CD4-positive, alpha-beta T cell treated with Interleukin-15 for 4 hours (primary cell): ENCODE measurements at regions not wholly inside any gene's neighbourhood (a gene's known extent, or its start where the extent isn't known, plus 50 kb on each side); places are given as distances from the start of the nearest gene placed in this dataset.
"Not testable (repeated sequence)": the region's sequence is repeated elsewhere in the genome, so short reads cannot be mapped to it uniquely, and the experiment has no call there.

Experiments
- DNase-seq: peaks from one replicate; pipeline ENCODE4 v3.0.0-alpha.2; 2020; ENCODE audit warnings: low spot score

DNA sequence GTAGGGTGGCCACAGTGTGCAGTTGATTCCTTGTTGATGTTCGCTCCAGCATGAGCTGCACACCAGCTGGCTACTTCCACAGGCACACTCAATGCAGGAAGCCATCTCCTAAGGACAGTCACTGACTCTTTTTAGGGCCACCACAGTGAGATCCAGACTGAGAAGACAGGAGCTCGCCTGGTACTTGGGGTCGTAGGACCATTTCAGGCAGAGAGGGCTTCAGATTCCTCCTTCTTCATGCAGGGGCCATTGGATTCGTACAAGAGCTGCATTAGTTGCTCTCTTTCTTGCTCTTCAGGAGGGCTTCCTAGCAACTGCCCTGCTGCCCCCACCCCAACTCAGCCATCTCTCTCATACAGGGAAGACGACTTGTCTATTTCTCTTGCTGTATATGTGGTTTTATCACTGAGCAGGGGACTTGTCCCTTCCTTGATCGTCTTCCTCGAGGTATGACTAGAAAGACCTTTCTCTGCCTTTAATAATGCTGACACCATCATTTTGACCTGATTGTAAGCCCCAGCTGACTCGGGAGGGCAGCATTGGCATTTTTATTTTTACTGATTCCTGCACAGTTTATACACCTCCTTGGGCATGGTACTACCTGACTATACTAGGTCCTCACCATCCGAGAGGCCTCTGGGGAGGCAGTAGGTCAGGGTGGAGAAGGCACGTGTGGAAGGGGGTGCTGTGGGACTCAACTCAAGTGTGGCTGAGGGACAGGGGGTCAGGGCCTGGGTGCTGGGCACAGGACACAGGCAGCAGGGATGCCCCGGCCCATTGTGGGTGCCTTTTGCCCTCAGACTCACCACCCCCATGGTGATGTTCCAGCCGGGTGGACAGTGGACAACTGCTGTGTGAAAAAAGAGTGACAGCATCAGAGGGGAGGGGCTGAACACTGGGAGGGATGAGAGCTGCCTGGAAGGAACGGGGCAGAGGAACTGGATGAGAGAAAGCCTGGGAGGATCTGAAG lies 136.7 kb upstream of the ZNF746 start:
- no peak for DNase-seq

DNA sequence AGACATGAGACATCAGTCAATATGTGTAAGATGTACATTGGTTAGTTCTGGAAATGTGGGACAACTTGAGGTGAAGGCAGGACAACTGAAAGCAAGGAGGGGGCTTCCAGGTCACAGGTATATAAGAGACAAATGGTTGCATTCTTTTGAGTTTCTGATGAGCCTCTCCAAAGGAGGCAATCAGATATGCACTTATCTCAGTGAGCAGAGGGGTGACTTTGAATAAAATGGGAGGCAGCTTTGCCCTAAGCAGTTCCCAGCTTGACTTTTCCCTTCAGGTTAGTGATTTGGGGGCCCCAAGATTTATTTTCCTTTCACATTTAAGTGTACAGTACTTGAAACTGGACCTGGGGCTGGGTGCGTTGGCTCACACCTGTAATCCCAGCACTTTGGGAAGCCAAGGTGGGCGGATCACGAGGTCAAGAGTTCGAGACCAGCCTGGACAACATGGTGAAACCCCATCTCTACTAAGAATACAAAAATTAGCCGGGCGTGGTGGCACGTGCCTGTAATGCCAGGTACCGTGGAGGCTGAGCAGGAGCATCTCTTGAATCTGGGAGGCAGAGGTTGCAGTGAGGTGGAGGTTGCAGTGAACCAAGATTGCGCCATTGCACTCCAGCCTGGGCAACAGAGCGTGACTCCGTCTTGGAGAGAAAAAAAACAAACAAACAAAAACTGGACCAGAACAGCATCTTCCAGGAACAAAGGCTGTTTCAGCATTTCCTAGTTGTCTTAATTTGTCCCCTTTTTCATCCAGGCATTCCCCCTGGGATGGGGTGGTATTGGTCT lies 130.9 kb upstream of the ZNF746 start:
- not testable (repeated sequence) for DNase-seq

DNA sequence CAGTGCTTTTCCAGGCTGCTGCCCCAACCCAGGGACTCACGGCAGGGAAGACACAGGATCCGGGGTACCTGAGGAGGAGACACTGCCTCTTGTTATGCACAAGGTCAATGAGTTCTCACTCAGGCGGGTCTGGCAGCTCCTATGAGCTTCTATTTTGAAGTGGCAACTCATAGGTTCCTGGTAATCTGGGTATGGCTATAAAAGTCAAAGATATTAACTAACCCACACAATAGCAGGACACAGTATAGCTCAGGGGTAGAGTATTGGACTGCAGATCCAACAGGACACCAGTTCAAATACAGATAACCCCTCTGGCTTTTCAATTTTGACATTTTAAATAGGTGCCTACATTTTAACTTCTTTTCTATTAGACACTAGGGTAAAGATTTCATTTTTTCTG lies 130.3 kb upstream of the ZNF746 start:
- DNase-seq = no peak

DNA sequence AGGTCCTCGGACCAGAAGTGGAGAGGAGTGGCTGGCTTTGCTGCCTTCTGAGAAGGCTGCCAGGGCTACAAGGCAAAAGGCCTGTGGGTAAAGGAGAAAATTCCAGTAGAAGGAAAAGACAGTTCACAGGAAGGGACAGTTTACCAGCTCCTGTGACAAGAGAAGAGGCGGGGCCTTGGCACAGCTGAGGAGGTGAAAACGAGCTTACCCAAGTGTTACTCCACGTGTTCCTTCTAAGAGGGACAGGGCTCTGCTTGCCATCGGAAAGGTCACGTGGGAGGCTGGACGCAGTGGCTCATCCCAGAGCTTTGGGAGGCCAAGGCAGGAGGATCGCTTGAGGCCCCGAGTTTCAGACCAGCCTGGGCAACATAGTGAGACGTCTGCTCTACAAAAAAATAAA lies 129.4 kb upstream of the ZNF746 start:
- DNase-seq = no peak

DNA sequence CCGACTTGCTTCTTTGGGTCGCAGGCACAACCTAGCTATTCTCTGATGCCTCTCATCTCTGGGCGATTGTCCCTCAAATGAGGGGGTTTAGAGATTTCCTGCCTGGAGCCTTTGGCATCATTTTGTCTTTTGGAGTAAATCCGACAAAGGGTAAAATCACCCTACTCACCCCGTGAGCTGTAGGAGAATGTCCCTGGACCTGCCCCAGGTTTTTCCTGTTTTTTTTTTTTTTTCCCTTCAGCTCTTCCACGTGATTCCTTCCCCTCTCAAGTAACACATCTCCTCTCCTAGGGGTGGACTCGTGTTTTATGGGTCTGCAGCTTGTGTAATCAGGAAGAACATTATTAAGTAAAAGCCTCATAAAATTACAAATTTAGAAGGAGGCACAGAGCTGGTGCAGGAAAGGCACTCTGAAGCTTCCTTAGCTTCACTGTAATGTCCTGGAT lies 128.4 kb upstream of the ZNF746 start:
- no peak for DNase-seq

DNA sequence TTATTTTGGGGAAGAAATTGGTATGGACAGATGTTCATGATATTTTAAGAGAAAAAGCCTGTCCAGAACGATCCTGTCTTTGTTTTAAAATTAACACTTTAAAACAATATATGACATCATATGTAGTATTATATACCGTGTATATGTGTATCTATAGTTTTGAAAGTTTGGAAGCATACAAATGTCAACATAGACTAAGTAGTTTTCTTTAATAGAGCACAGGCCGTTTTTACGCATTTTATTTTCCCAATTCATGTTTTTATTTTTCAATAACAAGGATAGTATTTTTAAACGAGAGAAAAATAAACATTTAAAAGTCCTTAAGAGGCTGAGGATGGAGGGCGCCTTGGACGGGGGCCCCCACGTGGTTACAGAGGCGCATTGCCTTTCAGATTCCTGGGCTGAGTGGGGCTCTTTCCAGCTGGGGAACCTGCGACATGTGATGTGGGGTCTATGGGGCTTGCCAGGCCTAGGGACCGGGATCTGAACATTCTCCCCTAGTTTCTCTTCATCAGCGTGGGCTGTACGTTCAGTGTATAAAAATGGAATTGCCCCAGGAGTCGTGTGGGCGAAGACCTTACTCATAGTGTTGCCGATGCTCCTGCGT lies 127.8 kb upstream of the ZNF746 start:
- DNase-seq = peak; percentile 49

DNA sequence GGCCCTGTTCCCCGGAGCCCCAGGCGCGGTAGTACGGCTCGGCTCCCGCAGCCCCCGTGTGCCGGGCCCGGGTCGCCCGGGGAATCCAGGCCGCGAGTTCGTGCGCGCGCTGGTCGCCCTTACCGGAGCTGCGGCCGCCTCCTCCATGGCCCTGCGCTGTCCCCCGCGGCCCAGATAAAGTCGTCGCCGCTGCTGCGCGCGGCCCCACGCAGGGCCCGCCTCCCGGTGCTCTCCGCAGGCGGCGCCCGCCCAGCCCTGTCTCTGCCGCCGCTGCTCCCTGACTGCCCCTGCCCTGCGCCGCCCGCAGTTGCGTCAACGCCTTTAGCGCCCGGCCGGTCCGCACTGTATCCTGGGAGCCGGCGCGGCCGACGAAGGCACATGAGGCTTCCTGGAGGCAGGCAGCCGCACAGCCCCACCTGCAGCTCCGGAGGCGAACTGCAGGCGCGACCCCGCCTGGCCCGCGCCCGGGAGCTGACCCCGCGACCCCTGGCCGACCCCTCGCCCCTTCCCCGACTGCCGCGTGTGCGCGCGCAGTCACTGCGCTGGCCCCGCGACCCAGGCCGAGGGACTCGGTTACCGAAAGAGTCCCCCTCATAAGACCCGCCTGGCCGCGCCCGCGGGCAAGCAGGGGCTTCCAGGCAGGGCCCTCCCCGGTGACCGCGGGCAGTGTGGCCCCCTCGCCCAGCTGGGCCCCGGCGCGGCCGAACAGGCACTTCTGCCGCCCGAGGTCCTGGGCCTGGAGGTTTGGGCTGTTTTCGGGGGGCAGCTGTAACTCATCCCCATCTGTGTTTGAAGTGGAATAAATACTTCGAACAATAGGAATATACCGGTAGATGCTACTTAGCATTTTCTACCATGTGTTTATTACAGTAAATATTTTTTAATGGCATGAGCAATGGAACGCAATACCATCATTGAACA lies 127.1 kb upstream of the ZNF746 start:
- peak; percentile 92 for DNase-seq

DNA sequence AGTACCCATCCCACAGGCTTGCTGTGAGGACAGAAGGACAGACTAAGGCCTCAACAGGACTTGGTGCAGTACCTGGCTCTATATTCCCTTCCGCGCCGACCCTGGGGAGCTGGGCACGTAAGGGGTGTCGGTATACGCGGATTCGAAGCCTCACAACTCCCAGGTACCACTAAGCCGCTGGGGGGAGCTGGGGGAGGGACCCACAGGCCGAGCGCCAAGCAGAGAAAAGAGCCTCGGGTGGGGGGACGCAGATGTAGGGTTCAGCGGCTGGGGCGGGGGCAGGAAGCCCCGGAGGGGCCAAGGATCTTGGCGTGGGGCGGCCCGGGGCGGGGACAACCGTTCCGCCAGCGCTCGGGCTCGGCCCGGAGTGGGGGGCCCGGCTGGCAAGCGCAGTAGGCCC lies 126.4 kb upstream of the ZNF746 start:
- peak; percentile 29 for DNase-seq

DNA sequence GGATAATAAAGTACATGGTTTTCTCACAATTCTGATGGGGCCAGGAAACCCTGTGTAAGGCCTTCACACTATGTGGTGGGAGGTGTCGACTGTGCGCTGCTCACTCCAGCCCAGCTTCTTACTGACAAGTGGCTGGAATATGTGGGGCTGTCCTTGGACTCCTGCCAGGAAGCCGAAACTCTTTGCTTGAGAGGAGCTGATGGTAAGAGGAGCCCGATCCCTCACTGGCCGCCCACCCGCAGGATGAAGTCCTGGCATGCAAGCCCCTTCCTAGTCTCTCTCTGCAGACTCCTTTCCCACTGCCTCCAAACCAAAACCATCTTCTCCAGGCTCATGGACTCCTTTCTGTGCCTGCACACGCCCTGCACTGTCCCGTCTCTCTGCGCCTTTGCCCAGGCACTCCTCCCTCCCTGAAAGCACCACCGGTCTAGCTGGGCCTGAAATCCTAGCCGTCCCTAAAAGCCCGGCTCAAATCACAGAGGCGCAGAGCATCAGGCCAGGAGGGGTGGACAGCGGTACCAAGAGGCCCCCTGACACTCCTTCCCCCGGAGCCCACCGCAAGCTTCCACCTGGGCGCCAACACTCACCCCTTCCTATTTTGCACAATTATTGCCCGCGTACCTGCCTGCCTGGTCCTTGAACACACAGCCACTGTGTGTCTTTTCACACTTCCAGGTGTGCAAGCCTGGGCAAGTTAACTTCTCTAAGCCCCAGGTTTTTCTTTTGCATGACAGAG lies 125.8 kb upstream of the ZNF746 start:
- DNase-seq = not testable (repeated sequence)

DNA sequence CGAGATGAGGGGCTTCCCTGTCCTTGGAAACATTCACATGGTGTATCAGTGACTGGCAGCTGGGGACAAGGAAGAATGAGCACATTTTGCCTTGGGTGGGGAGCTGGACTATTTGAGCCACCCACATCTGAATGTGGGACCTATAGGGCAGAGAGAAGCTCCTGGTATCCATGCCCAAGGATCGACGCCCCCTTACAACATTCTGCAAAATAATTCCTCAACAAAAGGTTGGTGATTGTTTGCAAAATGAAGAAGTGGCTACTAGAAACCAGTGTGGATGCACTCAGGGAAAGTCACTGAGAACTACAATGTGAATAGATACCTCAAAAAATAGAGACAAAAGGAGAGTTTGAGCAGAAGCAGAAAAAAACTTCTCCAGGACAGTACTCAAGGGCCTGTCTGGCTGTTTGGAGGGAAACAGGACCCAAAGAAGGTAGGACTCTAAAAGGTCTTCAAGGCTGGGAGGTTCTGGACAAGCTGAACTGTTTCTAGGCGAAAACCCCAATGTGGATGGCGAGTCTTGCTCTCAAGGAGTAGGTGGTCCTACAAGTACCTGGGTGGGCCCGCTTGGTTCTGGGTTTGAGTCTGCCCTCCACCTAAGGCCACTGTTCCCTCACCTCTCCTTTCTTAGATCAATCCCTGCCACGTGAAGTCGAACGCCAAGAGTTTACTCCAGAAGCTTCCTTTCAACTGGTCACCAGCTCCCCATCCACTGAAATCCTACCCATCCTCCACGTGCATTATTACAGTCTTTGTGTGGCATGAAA lies 125.0 kb upstream of the ZNF746 start:
- no peak for DNase-seq

DNA sequence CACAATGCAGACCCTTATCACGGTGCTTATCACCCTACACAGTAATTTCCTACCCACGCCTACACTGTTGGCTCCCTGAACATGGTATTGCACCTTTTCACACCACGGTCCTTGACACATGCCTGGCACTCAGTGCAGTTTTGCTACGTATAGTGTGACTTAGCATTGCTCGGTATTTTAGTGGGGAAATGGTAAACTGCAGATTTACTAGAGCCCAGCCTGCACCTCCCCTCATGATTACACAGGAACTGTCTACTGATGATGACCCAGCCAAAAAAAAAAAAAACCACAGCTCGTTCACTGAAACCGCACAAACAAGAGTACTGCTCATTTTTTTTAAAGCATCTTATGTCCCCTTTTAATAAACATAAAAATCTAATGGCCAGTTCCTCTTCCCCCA lies 124.2 kb upstream of the ZNF746 start:
- DNase-seq = peak; percentile 41

DNA sequence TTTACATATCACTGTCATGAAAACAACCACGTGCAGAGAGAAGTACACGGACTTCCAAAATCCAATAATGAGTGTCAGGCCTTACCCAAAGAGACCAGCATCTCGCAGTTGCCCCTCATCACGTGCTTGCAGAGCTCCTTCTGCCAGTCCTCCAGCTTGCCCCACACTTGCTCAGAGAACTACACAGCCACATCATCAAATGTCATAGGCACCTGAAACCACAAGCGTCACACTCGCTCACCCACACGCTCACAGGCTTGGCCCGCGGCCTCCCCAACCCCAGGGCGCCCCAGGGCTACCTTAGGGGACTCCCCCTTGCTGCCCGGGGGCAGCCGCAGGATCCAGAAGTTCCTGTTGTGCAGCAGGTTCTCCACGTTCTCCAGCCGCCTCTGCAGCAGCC lies 123.4 kb upstream of the ZNF746 start:
- DNase-seq = peak; percentile 0

DNA sequence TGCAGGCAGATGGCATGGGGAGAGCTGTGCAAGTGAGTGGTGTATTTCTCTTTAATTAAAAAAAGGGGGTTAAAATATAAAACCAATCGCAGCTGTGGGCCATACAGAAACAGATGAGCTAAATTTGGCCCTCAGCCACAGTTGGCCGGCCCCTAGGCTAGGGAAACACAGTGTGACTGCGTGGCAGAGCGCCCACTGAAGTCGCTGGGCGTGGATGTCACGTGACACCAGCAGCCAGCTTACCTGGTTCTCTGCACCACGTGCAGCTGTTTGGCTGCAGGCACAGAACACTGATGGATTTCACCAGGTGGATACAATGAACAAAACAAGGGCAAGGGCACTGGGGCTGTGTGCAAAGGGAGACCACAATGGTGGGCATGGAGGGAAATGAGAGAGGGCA lies 119.3 kb upstream of the ZNF746 start:
- DNase-seq = no peak

DNA sequence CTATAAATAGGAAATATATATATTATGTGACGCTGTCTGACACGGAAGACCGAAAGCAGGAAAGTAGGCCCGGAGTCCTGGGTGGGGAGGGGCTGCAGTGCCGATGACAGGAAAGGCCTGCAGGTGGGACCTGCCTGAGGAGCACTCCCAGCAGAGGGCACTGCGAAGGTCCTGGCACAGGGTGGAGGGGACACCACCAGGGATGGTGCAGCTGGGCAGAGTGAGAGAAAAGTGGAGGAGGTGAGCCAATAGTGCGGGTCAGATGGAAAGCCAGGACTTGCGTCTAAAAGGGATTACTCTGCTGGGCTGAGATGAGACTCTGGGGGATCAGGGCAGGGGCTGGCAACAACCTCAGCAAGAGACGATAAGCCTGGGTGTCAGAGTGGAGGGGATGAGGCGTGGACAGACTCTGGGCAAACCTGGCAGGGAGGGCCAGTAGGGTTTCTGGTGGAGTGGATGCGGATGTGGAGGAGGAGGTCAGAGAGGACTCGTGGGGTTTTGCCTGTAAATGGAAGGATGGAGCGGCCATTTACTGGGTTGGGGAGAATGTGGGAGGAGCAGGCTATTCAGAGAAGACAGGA lies 118.2 kb upstream of the ZNF746 start:
- no peak for DNase-seq

DNA sequence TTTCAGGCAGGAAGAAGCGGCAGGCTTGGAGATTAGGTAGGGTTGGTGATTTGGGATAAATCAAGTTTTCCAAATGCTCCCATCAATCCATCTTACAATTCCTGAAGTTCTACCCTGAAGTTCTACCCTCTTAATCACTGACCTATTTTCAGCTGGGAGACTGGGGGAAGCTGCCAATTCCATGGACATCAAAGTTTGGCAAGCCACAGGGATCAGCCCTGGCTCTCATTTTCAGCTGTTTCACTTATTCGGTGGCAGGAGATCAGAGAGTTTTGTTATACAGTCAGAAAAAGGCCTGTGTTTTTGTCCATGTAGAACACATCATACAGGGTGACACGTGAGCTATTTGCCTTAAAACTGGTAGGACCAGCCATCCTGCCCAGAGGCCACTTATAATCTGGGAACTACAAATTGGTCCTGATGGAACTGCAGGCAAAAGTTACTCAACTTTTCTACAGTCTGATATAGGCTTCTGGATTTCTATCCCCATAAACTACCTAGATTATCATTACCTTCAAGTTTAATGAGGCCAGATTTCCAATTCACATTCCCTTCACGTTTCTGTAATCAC lies 112.9 kb upstream of the ZNF746 start:
- no peak for DNase-seq

DNA sequence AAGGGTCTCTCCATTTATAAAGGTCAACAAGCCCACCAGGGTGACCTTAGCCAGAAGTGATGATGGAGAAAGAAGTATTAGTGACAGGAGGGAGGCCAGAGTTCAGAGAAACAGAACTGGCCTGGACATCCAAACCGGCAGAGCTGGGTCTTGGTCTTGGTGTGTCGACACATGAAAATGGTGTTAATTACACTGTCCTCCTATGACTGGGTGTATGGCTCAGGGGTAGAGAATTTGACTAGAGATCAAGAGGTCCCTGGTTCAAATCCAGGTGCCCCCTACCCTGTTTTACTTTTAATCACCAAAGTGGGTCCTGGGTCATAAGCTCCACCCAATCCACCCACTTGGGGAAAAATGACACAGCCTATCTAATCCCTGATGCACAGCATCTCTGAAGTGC lies 110.6 kb upstream of the ZNF746 start:
- no peak for DNase-seq

DNA sequence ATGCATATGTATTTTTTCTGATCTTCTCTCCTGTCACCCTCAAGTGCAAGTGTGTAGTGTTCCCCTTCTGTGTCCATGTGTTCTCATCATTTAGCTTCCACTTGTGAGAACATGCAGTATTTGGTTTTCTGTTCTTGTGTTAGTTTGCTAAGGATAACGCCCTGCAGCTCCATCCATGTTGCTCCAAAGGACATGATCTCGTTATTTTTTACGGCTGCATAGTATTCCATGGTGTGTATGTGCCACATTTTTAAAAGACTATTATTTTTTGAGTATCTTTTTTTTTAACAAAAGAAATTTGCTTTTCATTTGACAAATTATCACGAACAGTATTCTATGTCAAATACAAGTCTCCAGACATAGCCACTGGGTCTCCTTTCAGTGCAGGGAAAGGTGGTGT lies 110.1 kb upstream of the ZNF746 start:
- DNase-seq = no peak

DNA sequence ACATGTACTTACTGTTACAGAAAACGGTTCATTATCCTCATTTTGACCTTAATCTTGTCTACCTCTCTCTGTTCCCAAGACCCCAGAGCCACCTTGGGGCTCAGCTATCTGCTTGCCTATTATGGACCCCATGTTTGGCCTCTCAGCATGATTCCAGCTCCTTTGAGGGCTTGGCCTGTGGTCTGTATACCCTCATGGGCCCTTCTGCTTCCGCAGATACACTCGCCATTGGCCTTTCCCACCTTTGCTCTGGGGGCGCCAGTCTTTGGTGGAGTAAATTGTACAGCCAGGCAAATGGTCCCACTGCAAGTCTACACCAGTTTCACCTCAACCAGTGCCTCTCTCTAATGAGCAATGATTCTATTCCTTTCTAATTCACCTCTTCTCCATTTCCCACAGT lies 109.2 kb upstream of the ZNF746 start:
- DNase-seq = no peak

DNA sequence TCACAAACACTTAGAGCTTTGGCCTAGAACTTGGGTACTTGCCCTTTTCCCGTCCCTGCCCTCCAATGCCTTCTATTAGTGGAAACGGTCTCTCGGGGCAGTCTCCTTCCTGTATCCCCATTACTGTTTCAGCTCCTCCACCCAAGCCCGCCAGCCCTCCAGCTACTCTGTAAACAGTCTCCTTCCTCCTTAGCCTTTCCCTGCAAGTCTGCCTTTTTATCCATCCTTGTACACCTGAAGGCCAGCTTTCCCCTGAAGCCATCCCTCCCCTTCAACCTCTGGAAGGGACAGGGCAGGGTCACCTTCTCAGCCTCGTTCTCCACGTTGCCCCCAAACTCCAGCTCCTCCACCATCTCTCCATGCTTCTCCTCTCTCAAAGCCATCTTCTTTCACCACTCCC lies 108.1 kb upstream of the ZNF746 start:
- DNase-seq = no peak
